Psoas muscle (tissue), 7 donors: ENCODE measurements at regions not wholly inside any gene's neighbourhood (a gene's known extent, or its start where the extent isn't known, plus 50 kb on each side); places are given as distances from the start of the nearest gene placed in this dataset.

ENCODE experiments used
- ATAC-seq, 4 donors: fragments of 200-7000 bp; cut with Tn5 transposase; one replicate each; pipeline ENCODE4 v1.9.1; 2020; ENCODE audit warnings: moderate library complexity in 3 of 4, mild to moderate bottlenecking in 2 of 4
- DNase-seq, 2 donors: peaks; one replicate each; pipeline ENCODE4 v3.0.0-alpha.2; 2020
- H3K27ac ChIP-seq: fragments of 200-600 bp; one replicate; pipeline ENCODE4 v1.8.0; 2022
- H3K27me3 ChIP-seq, 3 donors: fragments of 200-600 bp in 1 of 3; one replicate each; pipeline versions ENCODE4 v1.6.1 to v1.8.0; 2013 to 2022; ENCODE audit warnings: low read length in 2 of 3, mild to moderate bottlenecking in 2 of 3, moderate library complexity in 1 of 3; ENCODE audit not compliant: insufficient read depth in 3 of 3
- H3K36me3 ChIP-seq, 2 donors: fragments of 200-600 bp in 1 of 2; one replicate each; pipeline versions ENCODE4 v1.6.1 to v1.8.0; 2013 to 2022; ENCODE audit warnings: low read depth in 1 of 2, mild to moderate bottlenecking in 1 of 2, moderate library complexity in 1 of 2; ENCODE audit not compliant: insufficient read depth in 1 of 2
- H3K4me1 ChIP-seq: fragments of 200-600 bp; one replicate; pipeline ENCODE4 v1.8.0; 2022
- H3K4me3 ChIP-seq: fragments of 200-600 bp; one replicate; pipeline ENCODE4 v1.8.0; 2022; ENCODE audit warnings: mild to moderate bottlenecking
- H3K9me3 ChIP-seq: fragments of 200-600 bp; one replicate; pipeline ENCODE4 v1.8.0; 2022
- CTCF ChIP-seq: fragments of 200-600 bp; IDR thresholded peaks from one replicate; pipeline ENCODE4 v1.8.0; 2022; ENCODE audit warnings: antibody characterized with exemption
- whole genome bisulfite sequencing, 3 donors: extraction: QIAGEN DNeasy Blood & Tissue Kit; methylation state at CpG; one replicate each; pipeline versions ENCODE4 v1.1.6 to v1.1.7; 2013; 5-methylcytosine and 5-hydroxymethylcytosine counted together
- intact Hi-C, 2 donors: fragments of 100-400 bp; cut with DNase I; formaldehyde crosslinking; loops; one replicate each; pipeline versions ENCODE4 v1.11.0 to v1.14.2; 2022
- donor health status: healthy with polysubstance abuse.
- donor health status: DM: no; HTN: no; CAD: no; lungs with moderate emphysema.
- donor health status: Bipolar disorder and iron deficiency.
- donor health status: healthy.
- donor health status: DM: yes; HTN: yes; CAD: no.
- donor health status: DM: no; HTN: no; CAD: no.
- donor health status: DM: yes; HTN: yes; CAD: no.

GRCh38 chr1:223006917-223007648 is 136.0 kb downstream of the TLR5 start:
- Histone ChIP-seq H3K9me3 (no peaks in the 10 kb centered on the region), H3K27ac (no peak overlapping the region), H3K27me3 (peaks cover 0 to 9% (median 0%) of the 10 kb centered on the region in 3 donors), H3K36me3 (peaks cover 0 to 45% of the 10 kb centered on the region in 2 donors), H3K4me1 (no peaks in the 10 kb centered on the region), H3K4me3 (no peak overlapping the region)
- WGBS, 3 donors: 54 to 60% (median 59%) methylated on average over 11 of the region's 11 CpGs
- no peak for DNase-seq
- no peak for ATAC-seq
- intact Hi-C loops: no loop called here
- no peak for TF ChIP-seq CTCF

GRCh38 chr1:223007935-223008334 is 135.1 kb downstream of the TLR5 start:
- no peak overlapping the region for H3K27ac ChIP-seq
- H3K9me3 ChIP-seq: no peaks in the 10 kb centered on the region
- TF ChIP-seq CTCF: no peak
- peaks cover 0 to 36% of the 10 kb centered on the region in 2 donors for H3K36me3 ChIP-seq
- no peaks in the 10 kb centered on the region for H3K4me1 ChIP-seq
- H3K4me3 ChIP-seq: no peak overlapping the region
- ATAC-seq (no peak), DNase-seq (no peak)
- intact Hi-C loops: no loop called here
- peaks cover 0 to 12% (median 0%) of the 10 kb centered on the region in 3 donors for H3K27me3 ChIP-seq
- 80 to 89% (median 84%) methylated on average over 7 of the region's 7 CpGs for WGBS, 3 donors

GRCh38 chr1:223008808-223009207 is 134.2 kb downstream of the TLR5 start:
- no peaks in the 10 kb centered on the region for H3K9me3 ChIP-seq
- H3K36me3 ChIP-seq: peaks cover 0 to 28% of the 10 kb centered on the region in 2 donors
- DNase-seq: no peak
- 17 to 23% (median 22%) methylated on average over 2 of the region's 2 CpGs for WGBS, 3 donors
- H3K4me1 ChIP-seq: no peaks in the 10 kb centered on the region
- intact Hi-C loops: no loop called here
- ATAC-seq: no peak
- no peak overlapping the region for H3K27ac ChIP-seq
- no peak for TF ChIP-seq CTCF
- H3K4me3 ChIP-seq: no peak overlapping the region
- H3K27me3 ChIP-seq: peaks cover 0 to 15% (median 0%) of the 10 kb centered on the region in 3 donors

GRCh38 chr1:223009406-223009805 is 133.6 kb downstream of the TLR5 start:
- H3K36me3 ChIP-seq: peaks cover 0 to 22% of the 10 kb centered on the region in 2 donors
- no peak for TF ChIP-seq CTCF
- no peak overlapping the region for H3K4me3 ChIP-seq
- no peaks in the 10 kb centered on the region for H3K9me3 ChIP-seq
- no peaks in the 10 kb centered on the region for H3K4me1 ChIP-seq
- H3K27ac ChIP-seq: no peak overlapping the region
- DNase-seq (no peak), ATAC-seq (no peak)
- WGBS, 3 donors: 47 to 53% (median 47%) methylated on average over 3 of the region's 3 CpGs
- intact Hi-C loops: no loop called here
- H3K27me3 ChIP-seq: peaks cover 0 to 15% (median 0%) of the 10 kb centered on the region in 3 donors
